ENCODE measurements at regions not wholly inside any gene's neighbourhood (a gene's known extent, or its start where the extent isn't known, plus 50 kb on each side); places are given as distances from the start of the nearest gene placed in this dataset.

DNA sequence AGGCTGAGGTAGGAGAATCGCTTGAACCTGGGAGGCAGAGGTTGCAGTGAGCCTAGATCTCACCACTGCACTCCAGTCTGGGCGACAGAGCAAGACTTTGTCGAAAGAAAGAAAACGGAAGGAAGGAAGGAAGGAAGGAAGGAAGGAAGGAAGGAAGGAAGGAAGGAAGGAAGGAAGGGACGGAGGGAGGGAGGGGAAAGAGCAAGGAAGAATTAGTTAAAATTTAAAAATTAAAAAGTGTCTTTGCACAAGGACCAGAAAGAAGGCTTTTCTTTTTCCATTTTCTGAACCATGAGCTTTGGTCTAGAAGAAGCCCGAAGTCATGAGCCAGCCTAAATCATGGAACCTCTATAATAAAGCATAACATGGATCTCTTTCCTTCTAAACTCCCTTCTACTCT is 138.2 kb upstream of the DNAJC10 start:
- Histone ChIP-seq H3K27me3 (no peaks in the 10 kb centered on the region), H3K4me3 (no peak overlapping the region), H3K4me1 (no peaks in the 10 kb centered on the region), H3K9me3 (no peaks in the 10 kb centered on the region), H3K36me3 (no peaks in the 10 kb centered on the region), H3K27ac (no peak overlapping the region)
- DNase-seq = no peak
- TF ChIP-seq, protein P1, sequence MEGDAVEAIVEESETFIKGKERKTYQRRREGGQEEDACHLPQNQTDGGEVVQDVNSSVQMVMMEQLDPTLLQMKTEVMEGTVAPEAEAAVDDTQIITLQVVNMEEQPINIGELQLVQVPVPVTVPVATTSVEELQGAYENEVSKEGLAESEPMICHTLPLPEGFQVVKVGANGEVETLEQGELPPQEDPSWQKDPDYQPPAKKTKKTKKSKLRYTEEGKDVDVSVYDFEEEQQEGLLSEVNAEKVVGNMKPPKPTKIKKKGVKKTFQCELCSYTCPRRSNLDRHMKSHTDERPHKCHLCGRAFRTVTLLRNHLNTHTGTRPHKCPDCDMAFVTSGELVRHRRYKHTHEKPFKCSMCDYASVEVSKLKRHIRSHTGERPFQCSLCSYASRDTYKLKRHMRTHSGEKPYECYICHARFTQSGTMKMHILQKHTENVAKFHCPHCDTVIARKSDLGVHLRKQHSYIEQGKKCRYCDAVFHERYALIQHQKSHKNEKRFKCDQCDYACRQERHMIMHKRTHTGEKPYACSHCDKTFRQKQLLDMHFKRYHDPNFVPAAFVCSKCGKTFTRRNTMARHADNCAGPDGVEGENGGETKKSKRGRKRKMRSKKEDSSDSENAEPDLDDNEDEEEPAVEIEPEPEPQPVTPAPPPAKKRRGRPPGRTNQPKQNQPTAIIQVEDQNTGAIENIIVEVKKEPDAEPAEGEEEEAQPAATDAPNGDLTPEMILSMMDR (IDR thresholded peaks at IDR 0.05) = no peak
- intact Hi-C loops (cut with DNase I) = no loop called here
- no peak for ATAC-seq

DNA sequence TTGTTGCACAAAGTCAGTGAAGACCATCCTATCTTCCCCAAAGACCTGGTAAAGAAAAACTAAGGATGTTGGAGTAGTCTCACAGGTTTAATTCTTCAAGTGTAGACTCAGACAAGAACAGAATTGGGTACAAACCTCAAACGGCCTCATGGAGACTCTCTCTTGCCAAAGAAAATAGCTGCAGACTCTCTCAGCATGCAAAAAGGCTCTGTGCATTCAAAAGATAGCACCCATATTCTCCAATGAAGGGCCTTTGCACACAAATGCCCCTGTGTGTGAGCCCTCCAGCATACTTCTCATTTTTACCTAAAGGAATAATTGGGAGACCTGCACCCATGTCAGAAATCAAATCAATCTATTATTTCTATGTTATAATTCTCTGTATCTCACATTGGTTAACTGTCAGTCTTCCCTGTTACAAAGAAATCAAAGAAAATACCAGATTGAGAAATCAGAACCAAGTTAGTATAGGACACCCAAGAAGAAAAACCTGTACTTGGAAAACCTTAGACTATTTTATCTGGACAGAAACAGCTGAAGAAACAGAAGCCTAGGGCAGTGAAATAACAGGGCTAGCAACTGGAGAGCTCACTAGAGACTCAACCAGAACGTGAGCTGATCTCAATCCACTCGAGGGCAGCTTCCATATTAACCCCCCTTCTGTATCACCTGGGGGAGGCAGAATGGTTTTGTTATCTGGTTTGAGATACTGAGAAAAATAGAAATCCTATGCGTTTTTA is 134.7 kb upstream of the DNAJC10 start:
- H3K27ac ChIP-seq = no peak overlapping the region
- intact Hi-C loops (cut with DNase I) = no loop called here
- no peak for ATAC-seq
- H3K4me3 ChIP-seq = no peak overlapping the region
- TF ChIP-seq, protein P1 (IDR thresholded peaks at IDR 0.05) = no peak
- no peaks in the 10 kb centered on the region for H3K27me3 ChIP-seq
- no peaks in the 10 kb centered on the region for H3K36me3 ChIP-seq
- DNase-seq = no peak
- no peaks in the 10 kb centered on the region for H3K9me3 ChIP-seq
- H3K4me1 ChIP-seq = no peaks in the 10 kb centered on the region

DNA sequence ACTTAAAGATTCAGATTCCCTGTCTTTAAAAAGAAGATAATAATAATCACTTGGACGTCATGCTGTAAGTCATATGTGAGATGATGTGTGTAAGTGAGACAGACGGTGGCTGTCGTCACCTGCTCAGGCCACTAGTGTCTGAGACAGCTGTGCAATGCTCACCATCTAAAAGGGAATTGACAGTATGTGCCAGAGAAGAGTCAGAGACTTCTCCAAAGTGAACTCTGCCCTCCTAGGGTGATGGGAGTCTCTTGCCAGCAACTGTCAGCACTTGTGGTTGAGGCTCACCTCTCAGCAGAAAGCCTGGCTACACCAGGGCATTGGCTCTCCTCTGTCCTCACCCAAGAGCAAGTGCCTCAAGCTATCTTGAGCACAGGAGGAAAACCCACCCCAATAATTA is 131.6 kb upstream of the DNAJC10 start:
- Histone ChIP-seq H3K4me3 (no peak overlapping the region), H3K36me3 (no peaks in the 10 kb centered on the region), H3K27ac (no peak overlapping the region), H3K27me3 (no peaks in the 10 kb centered on the region), H3K4me1 (no peaks in the 10 kb centered on the region), H3K9me3 (no peaks in the 10 kb centered on the region)
- DNase-seq (no peak), ATAC-seq (no peak)
- intact Hi-C loops (cut with DNase I) = no loop called here
- TF ChIP-seq, protein P1 (IDR thresholded peaks at IDR 0.05) = no peak

DNA sequence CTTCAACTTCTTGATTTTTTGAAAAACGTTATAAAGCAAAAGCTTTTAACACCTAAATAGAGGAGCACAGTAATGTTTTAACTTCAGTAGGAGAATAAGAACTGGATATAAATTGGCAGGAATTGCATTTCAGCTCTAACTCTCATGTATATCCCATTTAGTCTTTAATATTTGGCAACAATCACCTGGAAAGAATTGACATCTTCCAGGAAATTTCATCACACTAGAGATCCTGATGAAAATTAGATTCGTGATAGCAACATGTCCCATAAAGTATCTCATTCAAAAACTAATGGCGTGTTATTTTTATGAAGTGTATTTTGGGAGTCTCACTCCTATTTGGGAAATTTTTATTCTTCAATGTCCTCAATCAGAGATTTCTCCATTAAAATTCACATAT is 131.1 kb upstream of the DNAJC10 start:
- no peaks in the 10 kb centered on the region for H3K36me3 ChIP-seq
- no peaks in the 10 kb centered on the region for H3K4me1 ChIP-seq
- no peak overlapping the region for H3K27ac ChIP-seq
- no peaks in the 10 kb centered on the region for H3K9me3 ChIP-seq
- H3K27me3 ChIP-seq = no peaks in the 10 kb centered on the region
- ATAC-seq (no peak), DNase-seq (no peak)
- no peak overlapping the region for H3K4me3 ChIP-seq
- intact Hi-C loops (cut with DNase I) = no loop called here
- TF ChIP-seq, protein P1 (IDR thresholded peaks at IDR 0.05) = no peak

DNA sequence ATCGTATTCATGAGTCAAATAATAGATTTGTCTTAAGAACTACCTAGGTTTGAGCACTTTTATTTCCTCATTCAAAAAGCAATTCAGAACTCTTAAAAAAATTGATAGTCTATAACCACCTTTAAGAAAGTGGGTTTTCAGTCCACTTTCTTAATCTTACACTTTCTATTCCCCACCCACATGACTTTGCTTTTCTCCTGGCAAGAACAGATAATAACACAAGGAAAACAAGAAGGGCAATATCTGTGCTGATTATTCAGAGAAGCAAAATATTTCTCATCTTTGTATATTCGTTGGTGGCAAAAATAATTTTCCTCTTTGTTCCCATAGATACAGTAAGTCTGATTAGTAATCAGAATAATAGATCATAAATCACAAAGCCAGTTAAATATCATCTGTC is 130.6 kb upstream of the DNAJC10 start:
- Histone ChIP-seq H3K27me3 (no peaks in the 10 kb centered on the region), H3K9me3 (no peaks in the 10 kb centered on the region), H3K36me3 (no peaks in the 10 kb centered on the region), H3K4me3 (no peak overlapping the region), H3K27ac (no peak overlapping the region), H3K4me1 (no peaks in the 10 kb centered on the region)
- intact Hi-C loops (cut with DNase I) = no loop called here
- no peak for ATAC-seq
- DNase-seq = no peak
- TF ChIP-seq, protein P1 (IDR thresholded peaks at IDR 0.05) = no peak

DNA sequence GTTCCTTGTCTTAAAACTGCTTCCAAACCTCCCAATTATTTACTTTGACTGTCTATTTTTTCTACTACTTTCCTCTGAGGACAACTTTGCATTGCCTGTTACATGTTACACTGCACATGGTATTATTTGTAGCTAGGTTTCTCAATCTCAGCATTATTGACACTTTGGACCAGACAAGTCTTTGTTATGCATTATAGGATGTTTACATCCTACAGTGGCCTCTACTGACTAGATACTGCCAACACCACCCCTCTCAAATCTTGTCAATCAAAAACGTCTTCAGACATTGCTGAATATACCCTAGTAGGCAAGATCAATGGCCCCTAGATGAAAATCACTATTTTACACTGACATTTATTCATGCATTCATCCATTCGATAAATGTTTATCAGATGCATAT is 129.6 kb upstream of the DNAJC10 start:
- intact Hi-C loops (cut with DNase I) = no loop called here
- H3K36me3 ChIP-seq = no peaks in the 10 kb centered on the region
- TF ChIP-seq, protein P1 (IDR thresholded peaks at IDR 0.05) = no peak
- no peak for DNase-seq
- H3K9me3 ChIP-seq = no peaks in the 10 kb centered on the region
- no peak overlapping the region for H3K27ac ChIP-seq
- H3K4me1 ChIP-seq = no peaks in the 10 kb centered on the region
- H3K27me3 ChIP-seq = no peaks in the 10 kb centered on the region
- H3K4me3 ChIP-seq = no peak overlapping the region
- ATAC-seq = no peak

Measured in upper lobe of right lung (tissue), 1 donor.